ENCODE measurements at regions not wholly inside any gene's neighbourhood (a gene's known extent, or its start where the extent isn't known, plus 50 kb on each side); places are given as distances from the start of the nearest gene placed in this dataset.

GRCh38 chr14:51564986-51565604 is 86.6 kb upstream of the FRMD6 start:
- TF ChIP-seq CTCF (IDR thresholded peaks at IDR 0.05) (no peak), POLR2A (IDR thresholded peaks at IDR 0.05) (no peak)
